ENCODE measurements at regions not wholly inside any gene's neighbourhood (a gene's known extent, or its start where the extent isn't known, plus 50 kb on each side); places are given as distances from the start of the nearest gene placed in this dataset.

DNA sequence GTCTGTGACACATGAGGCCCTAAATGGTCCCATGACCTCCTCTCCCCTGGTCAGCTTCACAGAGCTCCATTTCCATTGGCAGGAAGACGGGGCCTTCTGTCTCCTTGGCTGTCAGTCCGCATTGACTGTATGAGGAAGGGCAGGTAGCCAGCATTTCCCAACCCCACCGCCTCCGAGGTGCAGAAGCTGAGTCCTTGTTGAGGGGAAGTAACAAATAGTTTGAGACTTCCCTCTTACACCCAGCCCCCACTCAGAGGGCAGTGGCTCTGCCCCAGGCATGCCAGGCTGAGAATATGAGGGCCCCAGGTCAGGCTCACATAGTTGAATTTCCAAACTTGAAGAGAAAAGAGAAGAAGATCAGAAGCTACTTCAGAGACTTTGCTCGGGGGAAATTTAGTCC, 611.1 kb downstream of the BRD1 start:
- TF ChIP-seq, protein P1, sequence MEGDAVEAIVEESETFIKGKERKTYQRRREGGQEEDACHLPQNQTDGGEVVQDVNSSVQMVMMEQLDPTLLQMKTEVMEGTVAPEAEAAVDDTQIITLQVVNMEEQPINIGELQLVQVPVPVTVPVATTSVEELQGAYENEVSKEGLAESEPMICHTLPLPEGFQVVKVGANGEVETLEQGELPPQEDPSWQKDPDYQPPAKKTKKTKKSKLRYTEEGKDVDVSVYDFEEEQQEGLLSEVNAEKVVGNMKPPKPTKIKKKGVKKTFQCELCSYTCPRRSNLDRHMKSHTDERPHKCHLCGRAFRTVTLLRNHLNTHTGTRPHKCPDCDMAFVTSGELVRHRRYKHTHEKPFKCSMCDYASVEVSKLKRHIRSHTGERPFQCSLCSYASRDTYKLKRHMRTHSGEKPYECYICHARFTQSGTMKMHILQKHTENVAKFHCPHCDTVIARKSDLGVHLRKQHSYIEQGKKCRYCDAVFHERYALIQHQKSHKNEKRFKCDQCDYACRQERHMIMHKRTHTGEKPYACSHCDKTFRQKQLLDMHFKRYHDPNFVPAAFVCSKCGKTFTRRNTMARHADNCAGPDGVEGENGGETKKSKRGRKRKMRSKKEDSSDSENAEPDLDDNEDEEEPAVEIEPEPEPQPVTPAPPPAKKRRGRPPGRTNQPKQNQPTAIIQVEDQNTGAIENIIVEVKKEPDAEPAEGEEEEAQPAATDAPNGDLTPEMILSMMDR (conservative IDR thresholded peaks at IDR 0.05; ENCODE audit: low read length) = no peak
- no peak for TF ChIP-seq EZH2phosphoT487 (IDR thresholded peaks at IDR 0.05; ENCODE audit: borderline replicate concordance)
- no peak overlapping the region for H3K4me2 ChIP-seq (ENCODE audit: low read depth, low read length, poor library complexity, severe bottlenecking)
- no peaks in the 10 kb centered on the region for H3K9me2 ChIP-seq (replicated peaks; ENCODE audit: low read depth, low read length)
- no peaks in the 10 kb centered on the region for H3K27me3 ChIP-seq (ENCODE audit: insufficient read depth, low read length, poor library complexity, severe bottlenecking)
- no peaks in the 10 kb centered on the region for H4K20me1 ChIP-seq (ENCODE audit: insufficient read depth, low read length, poor library complexity, severe bottlenecking)
- H3K4me1 ChIP-seq (ENCODE audit: insufficient read depth, low read length, poor library complexity, severe bottlenecking) = no peaks in the 10 kb centered on the region
- H3K79me2 ChIP-seq (ENCODE audit: insufficient read depth, low read length) = no peaks in the 10 kb centered on the region
- no peak overlapping the region for H2AFZ ChIP-seq (ENCODE audit: low read length)
- H3F3A ChIP-seq (ENCODE audit: low read depth) = no peaks in the 10 kb centered on the region
- no peaks in the 10 kb centered on the region for H3K36me3 ChIP-seq (ENCODE audit: insufficient read depth, low read length)
- H3K9me3 ChIP-seq (ENCODE audit: insufficient read depth, low read depth, low read length) = peaks cover 23% of the 10 kb centered on the region; the same call in 1 of the 2 replicates
- no peak overlapping the region for H3K9ac ChIP-seq (ENCODE audit: low read depth, low read length, poor library complexity, severe bottlenecking)
- no peak overlapping the region for H3K4me3 ChIP-seq (ENCODE audit: low read length, poor library complexity, severe bottlenecking)

- peaks cover 23% of the 10 kb centered on the region; the same call in 1 of the 2 replicates for H3K9me3 ChIP-seq (ENCODE audit: insufficient read depth, low read depth, low read length)
- no peak overlapping the region for H3K9ac ChIP-seq (ENCODE audit: low read depth, low read length, poor library complexity, severe bottlenecking)
- H3K79me2 ChIP-seq (ENCODE audit: insufficient read depth, low read length) = no peaks in the 10 kb centered on the region
- no peak overlapping the region for H3K4me3 ChIP-seq (ENCODE audit: low read length, poor library complexity, severe bottlenecking)
- H3K27me3 ChIP-seq (ENCODE audit: insufficient read depth, low read length, poor library complexity, severe bottlenecking) = no peaks in the 10 kb centered on the region
- no peak overlapping the region for H2AFZ ChIP-seq (ENCODE audit: low read length)
- H3F3A ChIP-seq (ENCODE audit: low read depth) = no peaks in the 10 kb centered on the region
- H4K20me1 ChIP-seq (ENCODE audit: insufficient read depth, low read length, poor library complexity, severe bottlenecking) = no peaks in the 10 kb centered on the region
- H3K36me3 ChIP-seq (ENCODE audit: insufficient read depth, low read length) = no peaks in the 10 kb centered on the region
- no peak for TF ChIP-seq EZH2phosphoT487 (IDR thresholded peaks at IDR 0.05; ENCODE audit: borderline replicate concordance)
- TF ChIP-seq, protein P1 (conservative IDR thresholded peaks at IDR 0.05; ENCODE audit: low read length) = no peak
- H3K9me2 ChIP-seq (replicated peaks; ENCODE audit: low read depth, low read length) = no peaks in the 10 kb centered on the region
- no peaks in the 10 kb centered on the region for H3K4me1 ChIP-seq (ENCODE audit: insufficient read depth, low read length, poor library complexity, severe bottlenecking)
- no peak overlapping the region for H3K4me2 ChIP-seq (ENCODE audit: low read depth, low read length, poor library complexity, severe bottlenecking)
These were observed 611.8 kb downstream of the BRD1 start for GRCh38 chr22:49215840-49216239.

DNA sequence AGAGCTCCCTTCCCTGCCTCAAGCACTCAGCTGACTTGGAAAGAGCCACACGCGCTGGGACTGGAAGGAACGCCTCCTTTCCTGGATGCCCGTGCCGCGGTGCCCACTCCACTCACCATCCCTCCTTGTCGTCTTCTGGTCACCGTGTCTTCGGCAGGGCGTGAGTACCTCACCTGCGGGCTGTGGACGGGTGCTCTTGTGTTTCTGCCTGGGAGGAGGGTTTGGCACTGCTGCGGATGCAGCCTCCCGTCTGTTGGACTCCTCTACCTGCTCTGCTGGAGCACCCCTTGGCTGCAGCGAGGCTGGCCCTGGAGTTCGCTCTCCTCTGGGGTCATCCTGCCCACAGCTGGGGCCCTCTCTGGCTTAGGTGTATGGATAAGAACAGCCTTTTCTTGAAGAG, 612.7 kb downstream of the BRD1 start:
- Histone ChIP-seq H3K36me3 (ENCODE audit: insufficient read depth, low read length) (no peaks in the 10 kb centered on the region), H2AFZ (ENCODE audit: low read length) (no peak overlapping the region), H3K4me1 (ENCODE audit: insufficient read depth, low read length, poor library complexity, severe bottlenecking) (no peaks in the 10 kb centered on the region), H3K27me3 (ENCODE audit: insufficient read depth, low read length, poor library complexity, severe bottlenecking) (no peaks in the 10 kb centered on the region), H3K9me3 (ENCODE audit: insufficient read depth, low read depth, low read length) (peaks cover 23% of the 10 kb centered on the region; the same call in 1 of the 2 replicates), H4K20me1 (ENCODE audit: insufficient read depth, low read length, poor library complexity, severe bottlenecking) (no peaks in the 10 kb centered on the region), H3F3A (ENCODE audit: low read depth) (no peaks in the 10 kb centered on the region), H3K4me3 (ENCODE audit: low read length, poor library complexity, severe bottlenecking) (no peak overlapping the region), H3K4me2 (ENCODE audit: low read depth, low read length, poor library complexity, severe bottlenecking) (no peak overlapping the region), H3K79me2 (ENCODE audit: insufficient read depth, low read length) (no peaks in the 10 kb centered on the region), H3K9ac (ENCODE audit: low read depth, low read length, poor library complexity, severe bottlenecking) (no peak overlapping the region), H3K9me2 (replicated peaks; ENCODE audit: low read depth, low read length) (no peaks in the 10 kb centered on the region)
- TF ChIP-seq EZH2phosphoT487 (IDR thresholded peaks at IDR 0.05; ENCODE audit: borderline replicate concordance) = no peak
- TF ChIP-seq, protein P1 (conservative IDR thresholded peaks at IDR 0.05; ENCODE audit: low read length) = no peak
